ENCODE measurements at regions not wholly inside any gene's neighbourhood (a gene's known extent, or its start where the extent isn't known, plus 50 kb on each side); places are given as distances from the start of the nearest gene placed in this dataset.
"Not testable (repeated sequence)": the region's sequence is repeated elsewhere in the genome, so short reads cannot be mapped to it uniquely, and the experiment has no call there.

- WGBS, 4 donors = 81 to 90% (median 88%) methylated on average over 5 of the region's 5 CpGs
- Histone ChIP-seq H3K9me3 (no peaks in the 10 kb centered on the region), H3K4me3 (no peak overlapping the region), H3K27me3 (no peaks in the 10 kb centered on the region), H3K4me1 (peaks cover 0 to 27% (median 3%) of the 10 kb centered on the region in 12 donors), H3K27ac (no peak overlapping the region), H3K36me3 (no peaks in the 10 kb centered on the region)
- ATAC-seq (no peak), DNase-seq (no peak)
- intact Hi-C loops (cut with DNase I) = no loop called here
- TF ChIP-seq POLR2A (IDR thresholded peaks at IDR 0.05) (no peak), CTCF (IDR thresholded peaks at IDR 0.05) (no peak)
These were observed 174.5 kb upstream of the ADAMTSL1 start for GRCh38 chr9:18299449-18299848.

DNA sequence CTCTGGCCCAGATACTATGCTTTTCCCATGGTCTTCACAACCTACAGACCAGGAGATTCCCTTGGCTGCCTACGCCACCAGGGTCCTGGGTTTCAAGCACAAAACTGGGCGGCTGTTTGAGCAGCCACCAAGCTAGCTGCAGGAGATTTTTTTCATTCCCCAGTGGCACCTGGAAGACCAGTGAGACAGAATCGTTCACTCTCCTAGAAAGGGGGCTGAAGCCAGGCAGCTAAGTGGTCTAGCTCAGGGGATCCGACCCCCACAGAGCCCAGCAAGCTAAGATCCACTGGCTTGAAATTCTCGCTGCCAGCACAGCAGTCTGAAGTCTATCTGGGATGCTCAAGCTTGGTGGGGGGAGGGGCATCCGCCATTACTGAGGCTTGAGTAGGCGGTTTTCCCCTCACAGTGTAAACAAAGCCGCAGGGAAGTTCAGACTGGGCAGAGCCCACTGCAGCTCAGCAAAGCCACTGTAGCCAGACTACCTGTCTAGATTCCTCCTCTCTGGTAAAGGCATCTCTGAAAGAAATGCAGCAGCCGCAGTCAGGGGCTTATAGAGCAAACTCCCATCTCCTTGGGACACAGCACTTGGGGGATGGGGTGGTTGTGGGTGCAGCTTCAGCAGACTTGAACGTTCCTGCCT lies 168.7 kb upstream of the ADAMTSL1 start:
- H3K27ac ChIP-seq; ATAC-seq; H3K36me3 ChIP-seq; DNase-seq; intact Hi-C loops (cut with DNase I); H3K27me3 ChIP-seq; H3K4me3 ChIP-seq; H3K4me1 ChIP-seq: not testable (repeated sequence)
- peaks cover 0 to 10% (median 0%) of the 10 kb centered on the region in 12 donors for H3K9me3 ChIP-seq
- WGBS, 4 donors = 73 to 92% (median 84%) methylated on average over 8 to 10 of the region's 10 CpGs

DNA sequence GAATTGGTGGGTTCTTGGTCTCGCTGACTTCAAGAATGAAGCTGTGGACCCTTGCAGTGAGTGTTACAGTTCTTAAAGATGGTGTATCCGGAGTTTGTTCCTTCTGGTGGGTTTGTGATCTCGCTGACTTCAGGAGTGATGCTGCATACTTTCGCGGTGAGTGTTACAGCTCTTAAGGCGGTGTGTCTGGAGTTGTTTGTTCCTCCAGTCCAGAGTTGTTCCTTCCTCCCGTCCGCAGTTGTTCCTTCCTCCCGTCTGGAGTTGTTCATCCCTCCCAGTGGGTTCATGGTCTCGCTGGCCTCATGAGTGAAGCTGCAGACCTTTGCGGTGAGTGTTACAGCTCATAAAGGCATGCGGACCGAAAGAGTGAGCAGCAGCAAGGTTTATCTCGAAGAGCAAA lies 159.6 kb upstream of the ADAMTSL1 start:
- Histone ChIP-seq H3K4me1 (peaks cover 0 to 3% (median 0%) of the 10 kb centered on the region in 12 donors), H3K27ac (no peak overlapping the region), H3K9me3 (no peaks in the 10 kb centered on the region), H3K4me3 (no peak overlapping the region), H3K36me3 (no peaks in the 10 kb centered on the region), H3K27me3 (no peaks in the 10 kb centered on the region)
- intact Hi-C loops (cut with DNase I) = no loop called here
- WGBS, 4 donors = 87 to 95% (median 91%) methylated on average over 14 of the region's 14 CpGs
- ATAC-seq (no peak), DNase-seq (no peak)
- no peak for TF ChIP-seq POLR2A (IDR thresholded peaks at IDR 0.05)
- no peak for TF ChIP-seq CTCF (IDR thresholded peaks at IDR 0.05)

DNA sequence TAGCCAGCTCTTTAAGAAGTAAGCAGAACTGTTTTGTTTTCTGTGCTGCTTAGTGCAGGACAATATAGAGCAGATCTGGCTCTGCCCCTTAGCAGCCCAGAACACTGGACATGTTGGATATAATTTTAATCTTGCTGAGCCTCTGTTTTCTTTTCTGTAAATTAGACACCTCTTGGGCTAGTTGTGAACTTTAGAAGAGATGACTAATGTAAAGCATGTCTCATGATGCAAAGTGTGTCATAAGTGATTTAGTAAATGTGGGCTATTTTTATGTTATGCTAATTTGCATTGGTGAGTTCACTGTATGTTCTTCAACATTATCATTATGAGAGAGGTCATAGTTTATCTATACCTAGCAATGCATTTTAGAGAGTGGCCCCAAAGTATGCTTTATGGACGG lies 156.1 kb upstream of the ADAMTSL1 start:
- WGBS, 4 donors = 82 to 97% (median 91%) methylated on average over 1 of the region's 1 CpG
- intact Hi-C loops (cut with DNase I) = no loop called here

More for the DNA sequence above, 156.1 kb upstream of the ADAMTSL1 start:
- no peak for ATAC-seq
- no peak overlapping the region for H3K4me3 ChIP-seq
- H3K9me3 ChIP-seq = no peaks in the 10 kb centered on the region
- no peaks in the 10 kb centered on the region for H3K36me3 ChIP-seq
- no peaks in the 10 kb centered on the region for H3K4me1 ChIP-seq
- DNase-seq = no peak
- no peak overlapping the region for H3K27ac ChIP-seq
- no peaks in the 10 kb centered on the region for H3K27me3 ChIP-seq
- TF ChIP-seq POLR2A (IDR thresholded peaks at IDR 0.05) (no peak), CTCF (IDR thresholded peaks at IDR 0.05) (no peak)

Measured in heart left ventricle (tissue), 16 donors.